ENCODE measurements at regions not wholly inside any gene's neighbourhood (a gene's known extent, or its start where the extent isn't known, plus 50 kb on each side); places are given as distances from the start of the nearest gene placed in this dataset.

- H2BK5ac ChIP-seq (ENCODE audit: insufficient read length, low read length) = no peak overlapping the region
- no peaks in the 10 kb centered on the region for H4K20me1 ChIP-seq (ENCODE audit: control insufficient read depth, insufficient read depth, insufficient read length)
- Mint-ChIP-seq H3K9me3 (no peaks in the 10 kb centered on the region; a peak in 1 of 5 replicates), H3K27me3 (ENCODE audit: low read depth) (peaks cover 88% of the 10 kb centered on the region), H3K27ac (peak overlapping the region in 1 of 3 experiments; percentile 63; a peak in 1 of 7 replicates), H3K36me3 (ENCODE audit: insufficient read depth in 1 of 3, low read depth in 3 of 3) (no peaks in the 10 kb centered on the region), H3K4me3 (no peak overlapping the region), H3K4me1 (peaks cover 4 to 9% of the 10 kb centered on the region in 2 experiments; a peak in 3 of 4 replicates)
- no CpG with 5 or more reads among the region's 14 CpGs for WGBS (ENCODE audit: extremely low coverage, insufficient read length, low lambda C conversion rate)
- no peak overlapping the region for H3K27ac ChIP-seq (ENCODE audit: insufficient read length, low read depth, low read length)
- H3K4ac ChIP-seq (ENCODE audit: low read depth, low read length) = no peak overlapping the region
- H3K79me1 ChIP-seq (ENCODE audit: insufficient read depth, low read depth, low read length, poor library complexity, severe bottlenecking) = no peaks in the 10 kb centered on the region
- no peak overlapping the region for H4K5ac ChIP-seq (ENCODE audit: insufficient read length, low read depth, low read length)
- H3K27me3 ChIP-seq (ENCODE audit: insufficient read depth, low read length) = no peaks in the 10 kb centered on the region
- H3K9me3 ChIP-seq (ENCODE audit: control insufficient read depth, low read depth, low read length) = no peaks in the 10 kb centered on the region
- no peak overlapping the region for H3K23ac ChIP-seq (ENCODE audit: insufficient read length, low read depth, low read length)
- H2BK15ac ChIP-seq (ENCODE audit: low read depth, low read length) = no peak overlapping the region
- H2BK12ac ChIP-seq (ENCODE audit: insufficient read length, low read depth, low read length) = no peak overlapping the region
- H3K18ac ChIP-seq (ENCODE audit: insufficient read length, low read depth, low read length) = no peak overlapping the region
- H4K91ac ChIP-seq (ENCODE audit: insufficient read length, low read depth, low read length) = no peak overlapping the region
- TF ChIP-seq CTCF (conservative IDR thresholded peaks at IDR 0.05) = no peak
- H2AK5ac ChIP-seq (ENCODE audit: insufficient read length, low read length) = no peak overlapping the region
- H3K4me1 ChIP-seq (ENCODE audit: insufficient read depth, low read length) = no peaks in the 10 kb centered on the region
- no peak overlapping the region for H3K9ac ChIP-seq (ENCODE audit: extremely low read depth, insufficient read length, low read length)
- H3K56ac ChIP-seq (ENCODE audit: insufficient read length, low read depth, low read length) = no peak overlapping the region
- H3K14ac ChIP-seq (ENCODE audit: insufficient read depth, low read length) = no peak overlapping the region
- H2BK20ac ChIP-seq (ENCODE audit: low read depth, low read length, poor library complexity, severe bottlenecking) = no peak overlapping the region
- H3T11ph ChIP-seq (ENCODE audit: low read length) = no peak overlapping the region
- no peak overlapping the region for H2AFZ ChIP-seq (ENCODE audit: low read length)
- no peak overlapping the region for H4K8ac ChIP-seq (replicated peaks; ENCODE audit: insufficient read length, low read depth, low read length)
- H3K79me2 ChIP-seq (ENCODE audit: insufficient read depth, low read length) = no peaks in the 10 kb centered on the region
- no peak for DNase-seq
- no peak overlapping the region for H2BK120ac ChIP-seq (ENCODE audit: low read depth, low read length, poor library complexity, severe bottlenecking)
- H3K4me2 ChIP-seq (ENCODE audit: insufficient read depth, insufficient read length, low read length) = no peak overlapping the region
- no peaks in the 10 kb centered on the region for H3K23me2 ChIP-seq (ENCODE audit: insufficient read length, low read depth, low read length, poor library complexity, severe bottlenecking)
Observed at GRCh38 chr2:120509213-120509815, 163.4 kb downstream of the INHBB start.

All from H9 (cell line).